GM18520 (cell line): ENCODE measurements at regions not wholly inside any gene's neighbourhood (a gene's known extent, or its start where the extent isn't known, plus 50 kb on each side); places are given as distances from the start of the nearest gene placed in this dataset.

ENCODE experiments used
- ATAC-seq: cut with Tn5 transposase; IDR thresholded peaks from one replicate; pipeline ENCODE4 v1.9.1; 2021; ENCODE audit not compliant: unreplicated experiment

GRCh38 chr1:4411862-4412261 is 242.5 kb upstream of the AJAP1 start:
- ATAC-seq: no peak

GRCh38 chr1:4415476-4415875 is 238.9 kb upstream of the AJAP1 start:
- ATAC-seq: no peak

- no peak for ATAC-seq
These were observed 238.2 kb upstream of the AJAP1 start for GRCh38 chr1:4416189-4416588.

GRCh38 chr1:4418021-4418420 is 236.4 kb upstream of the AJAP1 start:
- ATAC-seq: no peak

GRCh38 chr1:4421986-4422385 is 232.4 kb upstream of the AJAP1 start:
- no peak for ATAC-seq

- no peak for ATAC-seq
These were observed 231.7 kb upstream of the AJAP1 start for GRCh38 chr1:4422504-4423289.

- ATAC-seq: no peak
These were observed 230.2 kb upstream of the AJAP1 start for GRCh38 chr1:4424254-4424653.

- no peak for ATAC-seq
These were observed 229.6 kb upstream of the AJAP1 start for GRCh38 chr1:4424766-4425165.

GRCh38 chr1:4425892-4426291 is 228.5 kb upstream of the AJAP1 start:
- no peak for ATAC-seq

- ATAC-seq: no peak
These were observed 225.7 kb upstream of the AJAP1 start for GRCh38 chr1:4428711-4429110.

GRCh38 chr1:4430406-4431365 is 223.7 kb upstream of the AJAP1 start:
- ATAC-seq: no peak

GRCh38 chr1:4431491-4431890 is 222.9 kb upstream of the AJAP1 start:
- no peak for ATAC-seq

- ATAC-seq: no peak
These were observed 221.3 kb upstream of the AJAP1 start for GRCh38 chr1:4433075-4433474.

- ATAC-seq: no peak
These were observed 210.3 kb upstream of the AJAP1 start for GRCh38 chr1:4444086-4444485.

GRCh38 chr1:4447778-4448420 is 206.5 kb upstream of the AJAP1 start:
- ATAC-seq: no peak

GRCh38 chr1:4449972-4450371 is 204.4 kb upstream of the AJAP1 start:
- ATAC-seq: no peak

- ATAC-seq: no peak
These were observed 201.7 kb upstream of the AJAP1 start for GRCh38 chr1:4452701-4453100.

GRCh38 chr1:4460052-4460451 is 194.4 kb upstream of the AJAP1 start:
- ATAC-seq: no peak

- ATAC-seq: no peak
These were observed 193.8 kb upstream of the AJAP1 start for GRCh38 chr1:4460651-4461050.

GRCh38 chr1:4461726-4462290 is 192.6 kb upstream of the AJAP1 start:
- ATAC-seq: no peak

- no peak for ATAC-seq
These were observed 191.5 kb upstream of the AJAP1 start for GRCh38 chr1:4462831-4463484.
